ENCODE measurements at regions not wholly inside any gene's neighbourhood (a gene's known extent, or its start where the extent isn't known, plus 50 kb on each side); places are given as distances from the start of the nearest gene placed in this dataset.
A peak's percentile ranks its signal among the peaks of the same experiment; 100 is the strongest.

DNA sequence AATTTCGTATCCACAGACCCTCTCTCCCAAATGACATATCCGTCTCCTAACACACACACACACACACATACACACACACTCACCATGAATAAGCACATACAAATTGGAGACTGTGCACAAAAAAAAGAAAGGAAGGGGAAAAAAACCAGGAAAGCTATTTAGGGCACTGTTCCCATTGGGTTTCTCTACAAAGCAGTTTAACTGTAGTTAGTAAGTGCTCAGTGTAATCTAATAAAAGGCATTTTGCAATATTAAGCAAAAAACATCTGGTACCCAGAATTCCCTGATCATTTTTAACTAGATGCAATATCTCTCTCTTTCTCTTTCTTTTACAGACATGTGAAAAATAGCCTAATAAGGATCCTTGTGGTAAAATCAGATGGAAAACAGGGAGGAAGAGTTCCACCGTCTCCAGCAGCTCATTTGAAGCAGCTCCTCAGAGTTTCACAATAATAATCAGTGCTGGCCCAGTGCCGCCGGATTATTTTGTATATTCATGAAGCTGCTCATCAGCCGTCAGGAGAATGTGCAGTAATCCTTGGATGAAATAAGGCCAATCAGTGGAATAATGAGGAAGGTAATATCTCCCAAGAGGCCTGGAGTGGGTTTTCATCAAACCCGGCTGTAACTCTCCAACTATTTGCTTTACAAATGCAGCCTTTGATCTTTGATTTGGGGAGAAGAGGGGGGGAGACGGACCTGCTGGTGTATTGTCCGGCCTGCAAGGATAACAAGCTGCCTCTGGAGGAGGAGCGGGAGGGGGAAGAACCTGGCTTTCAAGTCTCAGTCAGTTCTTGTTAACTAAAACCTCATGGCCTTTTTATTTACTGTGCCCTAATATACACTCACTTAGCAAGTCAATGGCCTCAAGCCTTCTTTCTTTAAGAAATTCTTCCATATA, 227.6 kb upstream of the SMIM21 start:
- Histone ChIP-seq H3K4me1 (ENCODE audit: control insufficient read depth in 2 of 3, insufficient read depth in 2 of 3, low read depth in 1 of 3, low read length in 3 of 3) (no peaks in the 10 kb centered on the region), H3K36me3 (ENCODE audit: control insufficient read depth in 2 of 3, insufficient read depth in 3 of 3, low read length in 3 of 3) (no peaks in the 10 kb centered on the region), H3K27ac (ENCODE audit: low read depth in 2 of 2, low read length in 2 of 2) (no peak overlapping the region), H3K27me3 (ENCODE audit: control insufficient read depth, insufficient read depth, low read length) (no peaks in the 10 kb centered on the region), H3K4me3 (ENCODE audit: low read length in 3 of 3) (no peak overlapping the region), H3K9me3 (ENCODE audit: control insufficient read depth in 2 of 3, insufficient read depth in 1 of 3, low read length in 3 of 3) (peaks cover 0 to 2% (median 0%) of the 10 kb centered on the region in 3 donors), H3K9ac (ENCODE audit: low read length in 3 of 3) (no peak overlapping the region)
- peak in 2 of 5 donors; percentile 32 to 46 for DNase-seq
- FAIRE-seq, result no peak
- intact Hi-C loops (cut with DNase I), result no loop called here
- no peak for TF ChIP-seq CTCF (IDR thresholded peaks at IDR 0.05; ENCODE audit: borderline replicate concordance, extremely low read depth, insufficient read depth)

DNA sequence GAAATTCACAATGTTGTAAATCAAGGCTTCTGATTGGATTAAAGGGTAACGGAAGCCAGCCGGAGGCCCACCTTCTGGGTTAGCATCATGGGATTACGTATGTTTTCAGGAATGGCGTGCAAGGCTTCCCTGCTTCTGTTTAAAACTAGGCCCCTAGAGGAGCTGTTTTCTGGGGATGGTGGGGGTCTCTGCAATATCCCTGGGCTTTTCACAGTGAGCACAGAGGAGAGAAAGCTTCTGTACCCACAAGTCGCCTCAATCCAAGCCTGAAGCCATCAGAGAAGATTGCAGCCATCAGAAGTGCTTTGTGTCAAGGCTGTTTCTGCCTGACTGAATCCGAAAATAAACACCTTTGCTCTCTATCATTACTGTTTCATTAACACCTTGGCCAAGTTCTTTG, 226.9 kb upstream of the SMIM21 start:
- TF ChIP-seq CTCF (IDR thresholded peaks at IDR 0.05; ENCODE audit: borderline replicate concordance, extremely low read depth, insufficient read depth), result no peak
- intact Hi-C loops (cut with DNase I), result no loop called here
- H3K4me1 ChIP-seq (ENCODE audit: control insufficient read depth in 2 of 3, insufficient read depth in 2 of 3, low read depth in 1 of 3, low read length in 3 of 3), result no peaks in the 10 kb centered on the region
- H3K9ac ChIP-seq (ENCODE audit: low read length in 3 of 3), result no peak overlapping the region
- FAIRE-seq, result no peak
- H3K9me3 ChIP-seq (ENCODE audit: control insufficient read depth in 2 of 3, insufficient read depth in 1 of 3, low read length in 3 of 3), result no peaks in the 10 kb centered on the region
- no peak overlapping the region for H3K4me3 ChIP-seq (ENCODE audit: low read length in 3 of 3)
- peak in 3 of 5 donors; percentile 11 to 46 (median 25) for DNase-seq
- H3K27me3 ChIP-seq (ENCODE audit: control insufficient read depth, insufficient read depth, low read length), result no peaks in the 10 kb centered on the region
- H3K36me3 ChIP-seq (ENCODE audit: control insufficient read depth in 2 of 3, insufficient read depth in 3 of 3, low read length in 3 of 3), result no peaks in the 10 kb centered on the region
- no peak overlapping the region for H3K27ac ChIP-seq (ENCODE audit: low read depth in 2 of 2, low read length in 2 of 2)

- intact Hi-C loops (cut with DNase I), result no loop called here
- no peak for DNase-seq
Observed at GRCh38 chr18:75652528-75652927, 225.0 kb upstream of the SMIM21 start.

More at GRCh38 chr18:75652528-75652927, 225.0 kb upstream of the SMIM21 start:
- no peaks in the 10 kb centered on the region for H3K36me3 ChIP-seq (ENCODE audit: control insufficient read depth in 2 of 3, insufficient read depth in 3 of 3, low read length in 3 of 3)
- no peak overlapping the region for H3K27ac ChIP-seq (ENCODE audit: low read depth in 2 of 2, low read length in 2 of 2)
- no peaks in the 10 kb centered on the region for H3K9me3 ChIP-seq (ENCODE audit: control insufficient read depth in 2 of 3, insufficient read depth in 1 of 3, low read length in 3 of 3)
- no peak overlapping the region for H3K4me3 ChIP-seq (ENCODE audit: low read length in 3 of 3)
- no peak for TF ChIP-seq CTCF (IDR thresholded peaks at IDR 0.05; ENCODE audit: borderline replicate concordance, extremely low read depth, insufficient read depth)
- H3K9ac ChIP-seq (ENCODE audit: low read length in 3 of 3), result no peak overlapping the region
- H3K4me1 ChIP-seq (ENCODE audit: control insufficient read depth in 2 of 3, insufficient read depth in 2 of 3, low read depth in 1 of 3, low read length in 3 of 3), result no peaks in the 10 kb centered on the region
- no peak for FAIRE-seq
- H3K27me3 ChIP-seq (ENCODE audit: control insufficient read depth, insufficient read depth, low read length), result no peaks in the 10 kb centered on the region

All from kidney (tissue), 13 donors.